ENCODE measurements at regions not wholly inside any gene's neighbourhood (a gene's known extent, or its start where the extent isn't known, plus 50 kb on each side); places are given as distances from the start of the nearest gene placed in this dataset.

- TF ChIP-seq POLR2AphosphoS5 (IDR thresholded peaks at IDR 0.05; ENCODE audit: low read depth) (no peak), CTCF (IDR thresholded peaks at IDR 0.05; ENCODE audit: insufficient read depth, low read length) (no peak)
Observed at GRCh38 chr18:28690836-28691495, 514.0 kb upstream of the CDH2 start.
